Neural crest cell (in vitro differentiated cells): ENCODE measurements at regions not wholly inside any gene's neighbourhood (a gene's known extent, or its start where the extent isn't known, plus 50 kb on each side); places are given as distances from the start of the nearest gene placed in this dataset.

Experiments
- DNase-seq: peaks from one replicate; pipeline ENCODE4 v3.0.0; 2021; ENCODE audit warnings: low read depth, mixed read lengths, low spot score
- H3K27ac Mint-ChIP-seq: one replicate; pipeline ENCODE4 v1.8.0; 2021; ENCODE audit warnings: mild to moderate bottlenecking, mixed read lengths; ENCODE audit not compliant: unreplicated experiment
- H3K27me3 Mint-ChIP-seq: 2 replicates; pipeline ENCODE4 v1.8.0; 2021; ENCODE audit warnings: low read depth, mild to moderate bottlenecking, mixed read lengths
- H3K36me3 Mint-ChIP-seq: 2 replicates; pipeline ENCODE4 v1.8.0; 2021; ENCODE audit warnings: low read depth, mild to moderate bottlenecking, mixed read lengths
- H3K4me1 Mint-ChIP-seq: 2 replicates; pipeline ENCODE4 v1.8.0; 2021; ENCODE audit warnings: mixed read lengths
- H3K4me3 Mint-ChIP-seq: one replicate; pipeline ENCODE4 v1.8.0; 2021; ENCODE audit warnings: mild to moderate bottlenecking, mixed read lengths
- H3K9me3 Mint-ChIP-seq: 2 replicates; pipeline ENCODE4 v1.8.0; 2021; ENCODE audit warnings: mixed read lengths
- TF ChIP-seq, protein P1 (sequence below): fragments of 200-600 bp; sonication (generic); conservative IDR thresholded peaks from 2 replicates; pipeline ENCODE4 v1.5.0; 2021; ENCODE audit warnings: antibody characterized with exemption, mild to moderate bottlenecking

GRCh38 chr2:187996630-187997029, 295.0 kb upstream of the GULP1 start:
- H3K9me3 Mint-ChIP-seq = no peaks in the 10 kb centered on the region
- no peaks in the 10 kb centered on the region for H3K27me3 Mint-ChIP-seq
- no peak overlapping the region for H3K27ac Mint-ChIP-seq
- DNase-seq = no peak
- no peaks in the 10 kb centered on the region for H3K36me3 Mint-ChIP-seq
- H3K4me1 Mint-ChIP-seq = peaks cover 10% of the 10 kb centered on the region
- no peak overlapping the region for H3K4me3 Mint-ChIP-seq
- TF ChIP-seq, protein P1, sequence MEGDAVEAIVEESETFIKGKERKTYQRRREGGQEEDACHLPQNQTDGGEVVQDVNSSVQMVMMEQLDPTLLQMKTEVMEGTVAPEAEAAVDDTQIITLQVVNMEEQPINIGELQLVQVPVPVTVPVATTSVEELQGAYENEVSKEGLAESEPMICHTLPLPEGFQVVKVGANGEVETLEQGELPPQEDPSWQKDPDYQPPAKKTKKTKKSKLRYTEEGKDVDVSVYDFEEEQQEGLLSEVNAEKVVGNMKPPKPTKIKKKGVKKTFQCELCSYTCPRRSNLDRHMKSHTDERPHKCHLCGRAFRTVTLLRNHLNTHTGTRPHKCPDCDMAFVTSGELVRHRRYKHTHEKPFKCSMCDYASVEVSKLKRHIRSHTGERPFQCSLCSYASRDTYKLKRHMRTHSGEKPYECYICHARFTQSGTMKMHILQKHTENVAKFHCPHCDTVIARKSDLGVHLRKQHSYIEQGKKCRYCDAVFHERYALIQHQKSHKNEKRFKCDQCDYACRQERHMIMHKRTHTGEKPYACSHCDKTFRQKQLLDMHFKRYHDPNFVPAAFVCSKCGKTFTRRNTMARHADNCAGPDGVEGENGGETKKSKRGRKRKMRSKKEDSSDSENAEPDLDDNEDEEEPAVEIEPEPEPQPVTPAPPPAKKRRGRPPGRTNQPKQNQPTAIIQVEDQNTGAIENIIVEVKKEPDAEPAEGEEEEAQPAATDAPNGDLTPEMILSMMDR = no peak

DNA sequence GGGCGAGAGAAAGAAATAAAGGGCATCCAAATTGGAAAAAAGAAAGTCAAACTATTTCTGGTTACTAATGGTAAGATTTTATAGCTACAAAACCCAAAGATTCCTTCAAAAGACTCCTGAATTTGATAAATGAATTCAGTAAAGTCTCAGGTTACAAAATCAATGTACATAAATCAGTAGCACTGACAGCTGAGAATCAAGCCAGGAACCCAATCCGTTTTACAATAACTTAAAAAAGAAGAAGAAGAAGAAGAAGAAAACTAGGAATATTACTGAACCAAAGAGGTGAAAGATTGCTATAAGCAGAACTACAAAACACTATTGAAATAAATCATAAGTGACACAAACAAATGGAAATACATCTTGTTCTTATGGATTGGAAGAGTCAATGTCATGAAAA, 291.5 kb upstream of the GULP1 start:
- TF ChIP-seq, protein P1 = no peak
- Mint-ChIP-seq H3K9me3 (no peaks in the 10 kb centered on the region), H3K27ac (no peak overlapping the region), H3K36me3 (no peaks in the 10 kb centered on the region), H3K4me1 (no peaks in the 10 kb centered on the region), H3K27me3 (no peaks in the 10 kb centered on the region), H3K4me3 (no peak overlapping the region)
- no peak for DNase-seq

GRCh38 chr2:188003800-188004199, 287.9 kb upstream of the GULP1 start:
- DNase-seq = no peak
- H3K27me3 Mint-ChIP-seq = no peaks in the 10 kb centered on the region
- no peaks in the 10 kb centered on the region for H3K4me1 Mint-ChIP-seq
- no peaks in the 10 kb centered on the region for H3K9me3 Mint-ChIP-seq
- TF ChIP-seq, protein P1 = no peak
- no peaks in the 10 kb centered on the region for H3K36me3 Mint-ChIP-seq
- H3K4me3 Mint-ChIP-seq = no peak overlapping the region
- H3K27ac Mint-ChIP-seq = no peak overlapping the region

GRCh38 chr2:188013767-188014166, 277.9 kb upstream of the GULP1 start:
- Mint-ChIP-seq H3K9me3 (no peaks in the 10 kb centered on the region), H3K27ac (no peak overlapping the region), H3K4me1 (no peaks in the 10 kb centered on the region), H3K4me3 (no peak overlapping the region), H3K36me3 (no peaks in the 10 kb centered on the region), H3K27me3 (no peaks in the 10 kb centered on the region)
- TF ChIP-seq, protein P1 = no peak
- no peak for DNase-seq

- TF ChIP-seq, protein P1 = no peak
- Mint-ChIP-seq H3K27me3 (no peaks in the 10 kb centered on the region), H3K4me3 (no peak overlapping the region), H3K9me3 (peaks cover 3% of the 10 kb centered on the region), H3K27ac (no peak overlapping the region), H3K4me1 (no peaks in the 10 kb centered on the region), H3K36me3 (peaks cover 2% of the 10 kb centered on the region)
- no peak for DNase-seq
These were observed 274.8 kb upstream of the GULP1 start for GRCh38 chr2:188016917-188017316.

- no peak overlapping the region for H3K27ac Mint-ChIP-seq
- no peaks in the 10 kb centered on the region for H3K4me1 Mint-ChIP-seq
- no peaks in the 10 kb centered on the region for H3K27me3 Mint-ChIP-seq
- peaks cover 2% of the 10 kb centered on the region for H3K36me3 Mint-ChIP-seq
- TF ChIP-seq, protein P1 = no peak
- DNase-seq = no peak
- no peak overlapping the region for H3K4me3 Mint-ChIP-seq
- H3K9me3 Mint-ChIP-seq = peaks cover 7% of the 10 kb centered on the region
These were observed 269.3 kb upstream of the GULP1 start for GRCh38 chr2:188022389-188022788.
